NB4 (cell line): ENCODE measurements at regions not wholly inside any gene's neighbourhood (a gene's known extent, or its start where the extent isn't known, plus 50 kb on each side); places are given as distances from the start of the nearest gene placed in this dataset.

Experiments
- CTCF ChIP-seq: IDR thresholded peaks from one replicate; pipeline ENCODE4 v1.5.1; 2012; ENCODE audit warnings: low read depth, low read length
- MAX ChIP-seq: IDR thresholded peaks from 2 replicates; pipeline ENCODE4 v1.6.1; 2011; ENCODE audit warnings: low read depth, low read length
- POLR2A ChIP-seq: IDR thresholded peaks from 2 replicates; pipeline ENCODE4 v1.6.1; 2011; ENCODE audit warnings: mild to moderate bottlenecking; ENCODE audit not compliant: insufficient read length; ENCODE audit errors: extremely low read depth

- TF ChIP-seq CTCF, result no peak
- no peak for TF ChIP-seq POLR2A
- TF ChIP-seq MAX, result no peak
These were observed 293.9 kb upstream of the PLET1 start for GRCh38 chr11:112554586-112554985.
